HEK293 (cell line): ENCODE measurements at regions not wholly inside any gene's neighbourhood (a gene's known extent, or its start where the extent isn't known, plus 50 kb on each side); places are given as distances from the start of the nearest gene placed in this dataset.

Source experiments
- CTCF ChIA-PET: fragments of 350-600 bp; formaldehyde crosslinking; extraction: SDS; loops from one replicate; lab custom pipeline; 2021; ENCODE audit warnings: antibody characterized with exemption; lab: Yijun Ruan, JAX
- POLR2A ChIA-PET: fragments of 300-600 bp; formaldehyde crosslinking; extraction: SDS; loops from one replicate; lab custom pipeline; 2020; ENCODE audit warnings: antibody characterized with exemption, inconsistent platforms; lab: Yijun Ruan, JAX
- H3K27ac ChIP-seq: fragments of 200-500 bp; sonication (Bioruptor generic); 2 replicates; pipeline ENCODE4 v1.5.1; 2014; ENCODE audit warnings: low read depth, low read length, control low read depth, inconsistent platforms; ENCODE audit errors: extremely low read depth
- H3K36me3 ChIP-seq, 2 experiments: fragments of 200-500 bp in 1 of 2; sonication (Bioruptor generic) in 1 of 2; 1 replicate in 1 of 2; 2 replicates in 1 of 2; pipeline ENCODE4 v1.5.1; 2014 to 2017; ENCODE audit warnings: inconsistent platforms in 2 of 2, low read length in 2 of 2; ENCODE audit not compliant: control insufficient read depth in 2 of 2, insufficient read depth in 1 of 2
- H3K4me1 ChIP-seq: fragments of 200-500 bp; sonication (Bioruptor generic); 2 replicates; pipeline ENCODE4 v1.5.1; 2014; ENCODE audit warnings: mild to moderate bottlenecking, low read length, inconsistent platforms; ENCODE audit not compliant: control insufficient read depth, insufficient read depth
- H3K4me3 ChIP-seq: 2 replicates; pipeline ENCODE4 v1.5.1; 2011; ENCODE audit warnings: low read depth, mild to moderate bottlenecking, control low read depth, low read length, moderate library complexity
- H3K9me3 ChIP-seq: fragments of 200-500 bp; sonication (Bioruptor generic); 2 replicates; pipeline ENCODE4 v1.5.1; 2014; ENCODE audit warnings: low read depth, low read length, inconsistent platforms; ENCODE audit not compliant: control insufficient read depth, insufficient read depth
- HOXC10 ChIP-seq: sonication (generic); formaldehyde crosslinking; IDR thresholded peaks from 2 replicates; pipeline ENCODE4 v1.8.1; 2023; ENCODE audit warnings: mild to moderate bottlenecking, missing genetic modification reagents
- PATZ1 ChIP-seq: fragments of 450-650 bp; formaldehyde crosslinking; IDR thresholded peaks from 2 replicates; pipeline ENCODE4 v1.5.1; 2016; ENCODE audit warnings: missing biosample characterization, missing genetic modification characterization
- PBX3 ChIP-seq: sonication (generic); formaldehyde crosslinking; IDR thresholded peaks from 2 replicates; pipeline ENCODE4 v1.8.1; 2022; ENCODE audit warnings: mild to moderate bottlenecking, moderate library complexity, missing genetic modification reagents
- SALL2 ChIP-seq: fragments of 450-650 bp; formaldehyde crosslinking; IDR thresholded peaks from 2 replicates; pipeline ENCODE4 v1.5.0; 2017; ENCODE audit warnings: missing biosample characterization, mild to moderate bottlenecking, missing genetic modification characterization, borderline replicate concordance
- SETDB1 ChIP-seq: IDR thresholded peaks from one replicate; pipeline ENCODE4 v1.6.1; 2017; ENCODE audit warnings: mild to moderate bottlenecking, low read length, moderate library complexity, mixed read lengths; ENCODE audit not compliant: insufficient read length
- YY1 ChIP-seq: fragments of 450-650 bp; formaldehyde crosslinking; IDR thresholded peaks from 2 replicates; pipeline ENCODE4 v1.5.1; 2018; ENCODE audit warnings: missing biosample characterization, missing genetic modification characterization
- ZBTB48 ChIP-seq: fragments of 450-650 bp; formaldehyde crosslinking; IDR thresholded peaks from 2 replicates; pipeline ENCODE4 v1.5.1; 2016; ENCODE audit warnings: missing biosample characterization, missing genetic modification characterization
- ZBTB8A ChIP-seq: fragments of 450-650 bp; formaldehyde crosslinking; IDR thresholded peaks from 2 replicates; pipeline ENCODE4 v1.5.1; 2016; ENCODE audit warnings: missing biosample characterization, missing genetic modification characterization
- ZNF133 ChIP-seq: fragments of 450-650 bp; formaldehyde crosslinking; IDR thresholded peaks from 2 replicates; pipeline ENCODE4 v1.5.1; 2016; ENCODE audit warnings: missing biosample characterization, missing genetic modification characterization
- ZNF138 ChIP-seq: fragments of 450-650 bp; formaldehyde crosslinking; IDR thresholded peaks from 2 replicates; pipeline ENCODE4 v1.5.1; 2016; ENCODE audit warnings: missing biosample characterization, missing genetic modification characterization, borderline replicate concordance
- ZNF529 ChIP-seq: fragments of 450-650 bp; formaldehyde crosslinking; IDR thresholded peaks from 2 replicates; pipeline ENCODE4 v1.5.1; 2017; ENCODE audit warnings: missing genetic modification characterization, missing biosample characterization; ENCODE audit not compliant: insufficient replicate concordance
- ZNF548 ChIP-seq: fragments of 450-650 bp; formaldehyde crosslinking; IDR thresholded peaks from 2 replicates; pipeline ENCODE4 v1.5.1; 2016; ENCODE audit warnings: missing biosample characterization, missing genetic modification characterization
- ZNF664 ChIP-seq: fragments of 450-650 bp; formaldehyde crosslinking; IDR thresholded peaks from 2 replicates; pipeline ENCODE4 v1.5.1; 2016; ENCODE audit warnings: missing biosample characterization, missing genetic modification characterization
- ZNF677 ChIP-seq: fragments of 450-650 bp; IDR thresholded peaks from 2 replicates; pipeline ENCODE4 v1.5.0; 2018; ENCODE audit warnings: missing biosample characterization, mild to moderate bottlenecking, missing genetic modification characterization, moderate library complexity
- ZNF777 ChIP-seq: fragments of 450-650 bp; formaldehyde crosslinking; IDR thresholded peaks from 2 replicates; pipeline ENCODE4 v1.5.1; 2017; ENCODE audit warnings: missing biosample characterization, missing genetic modification characterization, borderline replicate concordance
- ZNF785 ChIP-seq: fragments of 450-650 bp; formaldehyde crosslinking; IDR thresholded peaks from 2 replicates; pipeline ENCODE4 v1.5.1; 2016; ENCODE audit warnings: missing biosample characterization, missing genetic modification characterization
- ZSCAN5A ChIP-seq: fragments of 450-650 bp; formaldehyde crosslinking; IDR thresholded peaks from 2 replicates; pipeline ENCODE4 v1.5.1; 2016; ENCODE audit warnings: missing biosample characterization, missing genetic modification characterization
- TF ChIP-seq, protein P1 (sequence below): fragments of 450-650 bp; formaldehyde crosslinking; IDR thresholded peaks from 2 replicates; pipeline ENCODE4 v1.5.1; 2017; ENCODE audit warnings: missing biosample characterization, missing genetic modification characterization

DNA sequence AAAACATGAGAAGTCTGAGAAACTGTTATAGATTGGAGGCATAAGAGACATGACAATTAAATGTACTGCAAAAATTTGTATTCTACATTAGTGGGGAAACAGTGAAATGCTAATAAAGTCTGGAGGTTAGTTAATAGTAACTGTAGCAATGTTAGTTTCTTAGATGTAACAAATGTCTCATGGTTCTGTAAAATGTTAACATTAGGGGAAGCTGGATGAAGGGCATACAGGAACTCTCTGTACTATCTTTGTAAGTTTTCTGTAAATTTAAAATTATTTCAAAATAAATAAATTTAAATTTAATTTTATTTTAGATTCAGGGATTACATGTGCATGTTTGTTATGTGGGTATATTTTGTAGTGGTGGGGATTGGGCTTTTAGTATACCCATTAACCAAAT lies 70.0 kb upstream of the IRX6 start:
- Histone ChIP-seq H3K9me3 (no peaks in the 10 kb centered on the region), H3K36me3 (no peaks in the 10 kb centered on the region), H3K4me1 (no peaks in the 10 kb centered on the region), H3K4me3 (no peak overlapping the region), H3K27ac (no peak overlapping the region)
- ChIA-PET CTCF (no interaction called here), POLR2A (no interaction called here)
- TF ChIP-seq ZBTB8A (tag by site-specific recombination) (no peak), ZNF529 (tag by site-specific recombination) (peak; percentile 97), PATZ1 (tag by site-specific recombination) (no peak)

DNA sequence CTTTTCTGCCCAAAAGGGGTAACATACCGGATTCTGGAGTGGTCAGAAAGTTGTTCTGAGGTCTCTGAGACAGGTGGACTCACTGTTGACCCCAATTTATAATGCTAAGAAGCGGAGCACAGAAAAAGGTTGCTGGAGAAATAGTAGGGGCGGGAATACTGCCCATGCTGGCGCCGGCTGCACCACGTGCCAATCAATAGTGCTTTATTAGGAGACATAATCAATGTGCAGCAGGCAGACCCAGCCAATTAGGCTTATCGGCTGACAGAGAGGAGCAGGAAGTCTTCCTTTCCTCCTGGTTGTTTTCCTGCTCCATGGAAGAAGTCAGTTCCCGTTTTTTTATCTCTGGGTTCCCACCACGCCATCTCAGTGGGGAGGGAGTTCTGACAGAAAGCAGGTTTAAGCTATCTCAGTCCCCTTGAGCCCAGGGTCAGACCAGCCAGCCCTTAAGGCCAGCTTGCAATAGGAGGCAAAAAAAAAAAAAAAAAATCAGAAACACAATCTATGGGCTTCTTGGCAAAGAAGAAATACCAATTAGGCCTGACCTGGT lies 68.2 kb upstream of the IRX6 start:
- ChIA-PET CTCF (no interaction called here), POLR2A (no interaction called here)
- TF ChIP-seq ZNF677, result no peak
- TF ChIP-seq SALL2, result no peak
- TF ChIP-seq ZBTB48 (tag by site-specific recombination), result no peak
- TF ChIP-seq YY1 (tag by site-specific recombination), result no peak
- TF ChIP-seq ZNF664 (tag by site-specific recombination), result no peak
- no peak for TF ChIP-seq ZSCAN5A (tag by site-specific recombination)
- no peak for TF ChIP-seq ZNF785 (tag by site-specific recombination)
- TF ChIP-seq PBX3 (CRISPR knock-in tag), result no peak
- no peak for TF ChIP-seq ZNF548
- no peak for TF ChIP-seq ZNF133 (tag by site-specific recombination)
- TF ChIP-seq HOXC10 (CRISPR knock-in tag), result no peak
- TF ChIP-seq, protein P1, sequence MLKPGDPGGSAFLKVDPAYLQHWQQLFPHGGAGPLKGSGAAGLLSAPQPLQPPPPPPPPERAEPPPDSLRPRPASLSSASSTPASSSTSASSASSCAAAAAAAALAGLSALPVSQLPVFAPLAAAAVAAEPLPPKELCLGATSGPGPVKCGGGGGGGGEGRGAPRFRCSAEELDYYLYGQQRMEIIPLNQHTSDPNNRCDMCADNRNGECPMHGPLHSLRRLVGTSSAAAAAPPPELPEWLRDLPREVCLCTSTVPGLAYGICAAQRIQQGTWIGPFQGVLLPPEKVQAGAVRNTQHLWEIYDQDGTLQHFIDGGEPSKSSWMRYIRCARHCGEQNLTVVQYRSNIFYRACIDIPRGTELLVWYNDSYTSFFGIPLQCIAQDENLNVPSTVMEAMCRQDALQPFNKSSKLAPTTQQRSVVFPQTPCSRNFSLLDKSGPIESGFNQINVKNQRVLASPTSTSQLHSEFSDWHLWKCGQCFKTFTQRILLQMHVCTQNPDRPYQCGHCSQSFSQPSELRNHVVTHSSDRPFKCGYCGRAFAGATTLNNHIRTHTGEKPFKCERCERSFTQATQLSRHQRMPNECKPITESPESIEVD (tag by site-specific recombination), result no peak

DNA sequence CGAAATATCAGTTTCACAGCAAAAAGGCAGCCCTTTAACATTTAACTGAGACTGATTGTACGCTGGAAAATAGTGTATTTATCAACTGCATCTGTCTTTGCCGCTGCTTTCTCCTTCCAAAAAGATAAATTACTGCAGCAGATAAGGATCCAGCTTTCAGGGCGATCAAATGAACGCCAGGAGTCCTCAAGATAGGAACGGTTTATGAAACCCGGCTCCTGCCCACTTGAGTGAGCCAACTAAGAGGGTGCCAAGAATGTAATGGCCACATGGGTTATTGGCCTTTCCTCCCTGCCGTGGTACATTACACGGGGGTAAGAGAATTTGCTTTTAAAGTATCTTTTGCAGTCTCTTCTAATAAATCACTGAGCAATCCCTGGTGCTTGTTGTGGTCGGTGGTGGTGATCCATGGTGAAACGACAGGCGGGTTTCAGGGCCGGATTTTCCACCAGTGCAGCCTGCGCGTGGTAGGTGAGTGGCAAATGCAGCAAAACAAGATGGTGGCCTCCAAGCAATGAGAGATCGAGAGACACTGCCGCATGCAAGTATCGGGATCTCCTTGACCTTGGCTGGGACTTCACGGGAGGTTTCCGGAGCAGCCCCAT lies 67.5 kb upstream of the IRX6 start:
- Histone ChIP-seq H3K9me3 (no peaks in the 10 kb centered on the region), H3K36me3 (no peaks in the 10 kb centered on the region), H3K4me3 (no peak overlapping the region), H3K4me1 (no peaks in the 10 kb centered on the region), H3K27ac (no peak overlapping the region)
- POLR2A ChIA-PET, result no interaction called here
- TF ChIP-seq ZNF777 (no peak), SETDB1 (no peak), ZNF138 (tag by site-specific recombination) (no peak)
- CTCF ChIA-PET, result interaction anchor here (0.6 to 2.0 kb wide), 5 partner anchors 7 to 361 kb away, joined by 3 to 12 read pairs (median 3); no protein-coding TSS in a partner anchor

More for the DNA sequence above, 68.2 kb upstream of the IRX6 start:
- H3K27ac ChIP-seq, result no peak overlapping the region
- H3K4me1 ChIP-seq, result no peaks in the 10 kb centered on the region
- no peak overlapping the region for H3K4me3 ChIP-seq
- H3K9me3 ChIP-seq, result no peaks in the 10 kb centered on the region
- H3K36me3 ChIP-seq, result no peaks in the 10 kb centered on the region
